ENCODE measurements at regions not wholly inside any gene's neighbourhood (a gene's known extent, or its start where the extent isn't known, plus 50 kb on each side); places are given as distances from the start of the nearest gene placed in this dataset.

DNA sequence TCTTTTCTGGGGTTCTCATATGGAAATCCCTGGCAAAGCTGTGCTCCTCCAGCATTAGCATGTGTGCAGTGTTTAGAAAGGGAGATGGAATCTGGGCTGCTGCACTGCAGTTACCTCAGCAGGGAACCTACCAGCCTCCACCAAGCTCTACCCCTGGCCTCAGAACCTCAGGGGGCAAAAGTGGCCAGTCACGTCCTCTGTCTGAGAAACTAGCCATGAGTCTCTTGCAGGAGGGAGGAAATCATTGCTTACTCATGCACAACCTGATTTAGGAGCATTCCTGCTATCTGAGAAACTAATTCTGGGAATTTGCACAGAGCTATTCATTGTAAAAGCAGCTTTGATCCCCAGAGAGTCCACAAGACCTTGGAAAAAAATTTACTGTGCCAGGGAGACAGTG lies 80.6 kb upstream of the IPO9 start:
- TF ChIP-seq, protein P1, sequence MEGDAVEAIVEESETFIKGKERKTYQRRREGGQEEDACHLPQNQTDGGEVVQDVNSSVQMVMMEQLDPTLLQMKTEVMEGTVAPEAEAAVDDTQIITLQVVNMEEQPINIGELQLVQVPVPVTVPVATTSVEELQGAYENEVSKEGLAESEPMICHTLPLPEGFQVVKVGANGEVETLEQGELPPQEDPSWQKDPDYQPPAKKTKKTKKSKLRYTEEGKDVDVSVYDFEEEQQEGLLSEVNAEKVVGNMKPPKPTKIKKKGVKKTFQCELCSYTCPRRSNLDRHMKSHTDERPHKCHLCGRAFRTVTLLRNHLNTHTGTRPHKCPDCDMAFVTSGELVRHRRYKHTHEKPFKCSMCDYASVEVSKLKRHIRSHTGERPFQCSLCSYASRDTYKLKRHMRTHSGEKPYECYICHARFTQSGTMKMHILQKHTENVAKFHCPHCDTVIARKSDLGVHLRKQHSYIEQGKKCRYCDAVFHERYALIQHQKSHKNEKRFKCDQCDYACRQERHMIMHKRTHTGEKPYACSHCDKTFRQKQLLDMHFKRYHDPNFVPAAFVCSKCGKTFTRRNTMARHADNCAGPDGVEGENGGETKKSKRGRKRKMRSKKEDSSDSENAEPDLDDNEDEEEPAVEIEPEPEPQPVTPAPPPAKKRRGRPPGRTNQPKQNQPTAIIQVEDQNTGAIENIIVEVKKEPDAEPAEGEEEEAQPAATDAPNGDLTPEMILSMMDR (IDR thresholded peaks at IDR 0.05), result no peak
- TF ChIP-seq POLR2A (IDR thresholded peaks at IDR 0.05), result no peak

Measured in right lobe of liver (tissue), 4 donors.